DND-41 (cell line): ENCODE measurements at regions not wholly inside any gene's neighbourhood (a gene's known extent, or its start where the extent isn't known, plus 50 kb on each side); places are given as distances from the start of the nearest gene placed in this dataset.
"Not testable (repeated sequence)": the region's sequence is repeated elsewhere in the genome, so short reads cannot be mapped to it uniquely, and the experiment has no call there.

ENCODE experiments used
- ATAC-seq: fragments of 200-7000 bp; cut with Tn5 transposase; 3 replicates; pipeline ENCODE4 v1.9.1; 2021; ENCODE audit warnings: low read depth; ENCODE audit not compliant: insufficient read depth
- DNase-seq: peaks from one replicate; pipeline ENCODE4 v3.0.0-alpha.2; 2020
- H2AFZ ChIP-seq: 2 replicates; pipeline ENCODE4 v1.6.0; 2012; ENCODE audit warnings: low read depth, low read length
- H3K27ac ChIP-seq: 2 replicates; pipeline ENCODE4 v1.5.1; 2012; ENCODE audit warnings: low read length, inconsistent platforms
- H3K27me3 ChIP-seq: fragments of 200-600 bp; sonication (generic); 2 replicates; pipeline ENCODE4 v1.6.0; 2012; ENCODE audit warnings: low read length, mild to moderate bottlenecking, inconsistent platforms; ENCODE audit not compliant: insufficient read depth, poor library complexity
- H3K36me3 ChIP-seq: 2 replicates; pipeline ENCODE4 v1.5.1; 2012; ENCODE audit warnings: low read length, inconsistent platforms; ENCODE audit not compliant: insufficient read depth
- H3K4me1 ChIP-seq: 2 replicates; pipeline ENCODE4 v1.5.1; 2012; ENCODE audit warnings: mild to moderate bottlenecking, low read length; ENCODE audit not compliant: insufficient read depth
- H3K4me2 ChIP-seq: 2 replicates; pipeline ENCODE4 v1.6.0; 2012; ENCODE audit warnings: mild to moderate bottlenecking, moderate library complexity, low read length, inconsistent platforms; ENCODE audit not compliant: insufficient read depth
- H3K4me3 ChIP-seq, 2 experiments: fragments of 200-600 bp in 1 of 2; shearing (Covaris generic) in 1 of 2; 2 replicates each; pipeline ENCODE4 v1.5.1; 2012 to 2016; ENCODE audit warnings: inconsistent platforms in 2 of 2, low read length in 2 of 2, mild to moderate bottlenecking in 2 of 2, low read depth in 1 of 2, moderate library complexity in 1 of 2
- H3K79me2 ChIP-seq: 2 replicates; pipeline ENCODE4 v1.6.0; 2012; ENCODE audit warnings: low read length, inconsistent platforms; ENCODE audit not compliant: insufficient read depth
- H3K9ac ChIP-seq: 2 replicates; pipeline ENCODE4 v1.6.0; 2012; ENCODE audit warnings: low read depth, mild to moderate bottlenecking, inconsistent platforms, low read length, moderate library complexity
- H3K9me3 ChIP-seq: 2 replicates; pipeline ENCODE4 v1.5.1; 2012; ENCODE audit warnings: low read length, moderate library complexity, mild to moderate bottlenecking, inconsistent platforms; ENCODE audit not compliant: insufficient read depth, severe bottlenecking
- H4K20me1 ChIP-seq: 2 replicates; pipeline ENCODE4 v1.6.0; 2012; ENCODE audit warnings: low read length; ENCODE audit not compliant: insufficient read depth
- EZH2 ChIP-seq: IDR thresholded peaks from 3 replicates; pipeline ENCODE4 v1.6.1; 2012; ENCODE audit warnings: borderline replicate concordance, low read depth, mild to moderate bottlenecking, moderate library complexity, low read length, inconsistent platforms; ENCODE audit not compliant: severe bottlenecking
- TF ChIP-seq, protein P1 (sequence below): IDR thresholded peaks from 2 replicates; pipeline ENCODE4 v1.5.1; 2012; ENCODE audit warnings: borderline replicate concordance, low read length, moderate library complexity, mild to moderate bottlenecking; ENCODE audit not compliant: poor library complexity, severe bottlenecking; ENCODE audit errors: extremely low read depth

- H2AFZ ChIP-seq: no peak overlapping the region
- DNase-seq: no peak
- H3K27me3 ChIP-seq: no peaks in the 10 kb centered on the region
- ATAC-seq: no peak
- H3K79me2 ChIP-seq: no peaks in the 10 kb centered on the region
- H3K4me3 ChIP-seq: no peak overlapping the region
- no peak overlapping the region for H3K9ac ChIP-seq
- H3K4me1 ChIP-seq: no peaks in the 10 kb centered on the region
- H3K27ac ChIP-seq: no peak overlapping the region
- H3K9me3 ChIP-seq: peaks cover 10% of the 10 kb centered on the region
- no peak overlapping the region for H3K4me2 ChIP-seq
- no peak for TF ChIP-seq EZH2
- TF ChIP-seq, protein P1, sequence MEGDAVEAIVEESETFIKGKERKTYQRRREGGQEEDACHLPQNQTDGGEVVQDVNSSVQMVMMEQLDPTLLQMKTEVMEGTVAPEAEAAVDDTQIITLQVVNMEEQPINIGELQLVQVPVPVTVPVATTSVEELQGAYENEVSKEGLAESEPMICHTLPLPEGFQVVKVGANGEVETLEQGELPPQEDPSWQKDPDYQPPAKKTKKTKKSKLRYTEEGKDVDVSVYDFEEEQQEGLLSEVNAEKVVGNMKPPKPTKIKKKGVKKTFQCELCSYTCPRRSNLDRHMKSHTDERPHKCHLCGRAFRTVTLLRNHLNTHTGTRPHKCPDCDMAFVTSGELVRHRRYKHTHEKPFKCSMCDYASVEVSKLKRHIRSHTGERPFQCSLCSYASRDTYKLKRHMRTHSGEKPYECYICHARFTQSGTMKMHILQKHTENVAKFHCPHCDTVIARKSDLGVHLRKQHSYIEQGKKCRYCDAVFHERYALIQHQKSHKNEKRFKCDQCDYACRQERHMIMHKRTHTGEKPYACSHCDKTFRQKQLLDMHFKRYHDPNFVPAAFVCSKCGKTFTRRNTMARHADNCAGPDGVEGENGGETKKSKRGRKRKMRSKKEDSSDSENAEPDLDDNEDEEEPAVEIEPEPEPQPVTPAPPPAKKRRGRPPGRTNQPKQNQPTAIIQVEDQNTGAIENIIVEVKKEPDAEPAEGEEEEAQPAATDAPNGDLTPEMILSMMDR: no peak
- no peaks in the 10 kb centered on the region for H4K20me1 ChIP-seq
- no peaks in the 10 kb centered on the region for H3K36me3 ChIP-seq
These were observed 126.1 kb downstream of the MYCN start for GRCh38 chr2:16066261-16067036.

DNA sequence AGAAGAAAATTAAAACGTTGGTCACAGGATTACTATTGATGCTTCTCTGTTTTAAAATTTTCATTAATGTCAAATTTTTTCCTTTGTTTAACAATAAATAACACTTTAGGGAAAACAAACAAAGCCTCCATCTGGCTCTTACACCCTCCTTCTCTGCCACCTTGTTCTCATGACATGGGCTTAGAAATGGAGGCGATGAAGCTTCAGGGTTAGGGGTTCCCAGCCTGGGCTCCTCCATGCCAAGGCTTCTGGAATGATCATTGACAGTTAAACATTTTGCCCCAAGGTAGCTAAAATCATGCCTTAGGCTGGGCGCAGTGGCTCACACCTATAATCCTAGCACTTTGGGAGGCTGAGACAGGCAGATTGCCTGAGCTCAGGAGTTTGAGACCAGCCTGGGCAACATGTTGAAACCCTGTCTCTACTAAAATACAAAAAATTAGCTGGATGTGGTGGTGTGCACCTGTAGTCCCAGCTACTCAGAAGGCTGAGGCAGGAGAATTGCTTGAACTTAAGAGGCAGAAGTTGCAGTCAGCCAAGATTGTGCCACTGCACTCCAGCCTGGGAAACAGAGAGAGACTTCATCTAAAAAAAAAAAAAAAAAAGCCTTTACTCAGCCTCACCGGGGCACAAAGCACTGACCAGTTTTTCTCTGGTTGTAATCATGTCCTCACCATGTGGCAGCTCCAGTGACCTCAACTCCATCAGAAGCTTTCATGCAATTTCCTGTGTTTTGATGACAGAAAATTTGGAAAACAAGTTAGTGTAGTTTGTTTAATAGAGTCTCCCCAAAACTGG, 125.1 kb downstream of the MYCN start:
- not testable (repeated sequence) for H3K4me2 ChIP-seq, H3K36me3 ChIP-seq, H2AFZ ChIP-seq, H3K79me2 ChIP-seq, DNase-seq, H3K9me3 ChIP-seq, H4K20me1 ChIP-seq, H3K9ac ChIP-seq, H3K4me1 ChIP-seq, ATAC-seq, H3K4me3 ChIP-seq, H3K27me3 ChIP-seq, H3K27ac ChIP-seq

GRCh38 chr2:16064745-16065144, 124.4 kb downstream of the MYCN start:
- H3K4me1 ChIP-seq: no peaks in the 10 kb centered on the region
- TF ChIP-seq EZH2: no peak
- TF ChIP-seq, protein P1: no peak
- no peaks in the 10 kb centered on the region for H3K27me3 ChIP-seq
- no peaks in the 10 kb centered on the region for H4K20me1 ChIP-seq
- ATAC-seq (no peak), DNase-seq (no peak)
- H3K27ac ChIP-seq: no peak overlapping the region
- no peak overlapping the region for H3K4me3 ChIP-seq
- no peak overlapping the region for H2AFZ ChIP-seq
- H3K9ac ChIP-seq: no peak overlapping the region
- H3K79me2 ChIP-seq: no peaks in the 10 kb centered on the region
- H3K9me3 ChIP-seq: peaks cover 10% of the 10 kb centered on the region
- no peaks in the 10 kb centered on the region for H3K36me3 ChIP-seq
- H3K4me2 ChIP-seq: no peak overlapping the region

- ATAC-seq (no peak), DNase-seq (no peak)
- Histone ChIP-seq H3K9me3 (peaks cover 10% of the 10 kb centered on the region), H3K27me3 (no peaks in the 10 kb centered on the region), H2AFZ (no peak overlapping the region), H3K4me1 (no peaks in the 10 kb centered on the region), H4K20me1 (no peaks in the 10 kb centered on the region), H3K9ac (no peak overlapping the region), H3K4me2 (no peak overlapping the region), H3K36me3 (no peaks in the 10 kb centered on the region), H3K79me2 (no peaks in the 10 kb centered on the region), H3K27ac (no peak overlapping the region), H3K4me3 (no peak overlapping the region)
- TF ChIP-seq, protein P1: no peak
- no peak for TF ChIP-seq EZH2
These were observed 123.7 kb downstream of the MYCN start for GRCh38 chr2:16063955-16064633.
